IPS-11a (cell line): ENCODE measurements at regions not wholly inside any gene's neighbourhood (a gene's known extent, or its start where the extent isn't known, plus 50 kb on each side); places are given as distances from the start of the nearest gene placed in this dataset.

Experiments used
- H3K4me3 ChIP-seq: one replicate; pipeline ENCODE4 v1.5.1; 2013; ENCODE audit warnings: low read depth, low read length, control low read depth

DNA sequence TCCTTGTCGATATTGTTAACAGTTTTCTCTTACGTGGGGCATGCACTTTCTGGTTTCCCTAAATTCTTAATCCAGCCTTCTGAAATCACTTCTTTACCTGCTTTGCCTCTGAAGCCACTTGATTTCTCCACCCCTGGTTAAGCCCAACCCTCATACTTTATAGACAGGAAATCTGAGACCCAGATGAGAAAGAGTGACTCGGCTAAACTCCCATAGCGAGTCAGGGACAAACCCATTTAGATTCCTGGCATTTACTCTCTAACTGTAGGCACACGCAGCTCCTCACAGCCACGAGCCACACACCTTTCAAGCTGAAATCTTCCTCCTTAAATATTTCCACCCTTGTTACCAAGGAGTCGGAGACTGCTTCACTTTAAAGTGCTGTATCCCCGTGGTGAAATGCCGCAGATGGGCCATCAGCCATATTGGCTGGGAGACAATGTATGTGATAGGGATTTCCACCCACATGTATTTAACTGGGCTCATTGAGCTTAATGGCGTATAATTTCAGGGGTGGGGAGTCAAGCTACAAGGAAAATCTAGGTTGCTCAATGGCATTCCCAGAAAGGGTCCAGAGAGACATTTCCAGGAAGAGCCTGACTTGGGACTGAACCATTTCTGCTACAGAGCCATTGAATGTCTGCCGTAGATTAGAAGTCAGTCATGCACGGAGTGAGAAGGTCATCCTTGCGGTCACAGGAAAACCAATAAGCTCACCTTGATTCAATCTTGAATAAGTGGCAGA lies 49.9 kb upstream of the GRK3 start:
- no peak overlapping the region for H3K4me3 ChIP-seq
